DND-41 (cell line): ENCODE measurements at regions not wholly inside any gene's neighbourhood (a gene's known extent, or its start where the extent isn't known, plus 50 kb on each side); places are given as distances from the start of the nearest gene placed in this dataset.

Experiments
- ATAC-seq: fragments of 200-7000 bp; cut with Tn5 transposase; 3 replicates; pipeline ENCODE4 v1.9.1; 2021; ENCODE audit warnings: low read depth; ENCODE audit not compliant: insufficient read depth
- DNase-seq: peaks from one replicate; pipeline ENCODE4 v3.0.0-alpha.2; 2020
- H2AFZ ChIP-seq: 2 replicates; pipeline ENCODE4 v1.6.0; 2012; ENCODE audit warnings: low read depth, low read length
- H3K27ac ChIP-seq: 2 replicates; pipeline ENCODE4 v1.5.1; 2012; ENCODE audit warnings: low read length, inconsistent platforms
- H3K27me3 ChIP-seq: fragments of 200-600 bp; sonication (generic); 2 replicates; pipeline ENCODE4 v1.6.0; 2012; ENCODE audit warnings: low read length, mild to moderate bottlenecking, inconsistent platforms; ENCODE audit not compliant: insufficient read depth, poor library complexity
- H3K36me3 ChIP-seq: 2 replicates; pipeline ENCODE4 v1.5.1; 2012; ENCODE audit warnings: low read length, inconsistent platforms; ENCODE audit not compliant: insufficient read depth
- H3K4me1 ChIP-seq: 2 replicates; pipeline ENCODE4 v1.5.1; 2012; ENCODE audit warnings: mild to moderate bottlenecking, low read length; ENCODE audit not compliant: insufficient read depth
- H3K4me2 ChIP-seq: 2 replicates; pipeline ENCODE4 v1.6.0; 2012; ENCODE audit warnings: mild to moderate bottlenecking, moderate library complexity, low read length, inconsistent platforms; ENCODE audit not compliant: insufficient read depth
- H3K4me3 ChIP-seq, 2 experiments: fragments of 200-600 bp in 1 of 2; shearing (Covaris generic) in 1 of 2; 2 replicates each; pipeline ENCODE4 v1.5.1; 2012 to 2016; ENCODE audit warnings: inconsistent platforms in 2 of 2, low read length in 2 of 2, mild to moderate bottlenecking in 2 of 2, low read depth in 1 of 2, moderate library complexity in 1 of 2
- H3K79me2 ChIP-seq: 2 replicates; pipeline ENCODE4 v1.6.0; 2012; ENCODE audit warnings: low read length, inconsistent platforms; ENCODE audit not compliant: insufficient read depth
- H3K9ac ChIP-seq: 2 replicates; pipeline ENCODE4 v1.6.0; 2012; ENCODE audit warnings: low read depth, mild to moderate bottlenecking, inconsistent platforms, low read length, moderate library complexity
- H3K9me3 ChIP-seq: 2 replicates; pipeline ENCODE4 v1.5.1; 2012; ENCODE audit warnings: low read length, moderate library complexity, mild to moderate bottlenecking, inconsistent platforms; ENCODE audit not compliant: insufficient read depth, severe bottlenecking
- H4K20me1 ChIP-seq: 2 replicates; pipeline ENCODE4 v1.6.0; 2012; ENCODE audit warnings: low read length; ENCODE audit not compliant: insufficient read depth
- CTCF ChIP-seq: IDR thresholded peaks from 2 replicates; pipeline ENCODE4 v1.5.1; 2012; ENCODE audit warnings: borderline replicate concordance, low read length, moderate library complexity, mild to moderate bottlenecking; ENCODE audit not compliant: poor library complexity, severe bottlenecking; ENCODE audit errors: extremely low read depth
- EZH2 ChIP-seq: IDR thresholded peaks from 3 replicates; pipeline ENCODE4 v1.6.1; 2012; ENCODE audit warnings: borderline replicate concordance, low read depth, mild to moderate bottlenecking, moderate library complexity, low read length, inconsistent platforms; ENCODE audit not compliant: severe bottlenecking

- no peaks in the 10 kb centered on the region for H3K36me3 ChIP-seq
- H3K9ac ChIP-seq: no peak overlapping the region
- peak; percentile 49 for DNase-seq
- no peaks in the 10 kb centered on the region for H3K9me3 ChIP-seq
- no peak overlapping the region for H3K27ac ChIP-seq
- no peak overlapping the region for H3K4me2 ChIP-seq
- H3K4me1 ChIP-seq: no peaks in the 10 kb centered on the region
- ATAC-seq: peak; percentile 81
- no peak overlapping the region for H2AFZ ChIP-seq
- no peak overlapping the region for H3K4me3 ChIP-seq
- no peak for TF ChIP-seq EZH2
- peak; percentile 84 for TF ChIP-seq CTCF
- H3K27me3 ChIP-seq: no peaks in the 10 kb centered on the region
- H3K79me2 ChIP-seq: no peaks in the 10 kb centered on the region
- no peaks in the 10 kb centered on the region for H4K20me1 ChIP-seq
Observed at GRCh38 chr5:112551419-112552032, 132.4 kb upstream of the EPB41L4A start.

- Histone ChIP-seq H3K9ac (no peak overlapping the region), H3K27ac (no peak overlapping the region), H3K4me1 (no peaks in the 10 kb centered on the region), H4K20me1 (no peaks in the 10 kb centered on the region), H3K4me2 (no peak overlapping the region), H3K27me3 (no peaks in the 10 kb centered on the region), H3K9me3 (no peaks in the 10 kb centered on the region), H3K4me3 (no peak overlapping the region), H3K36me3 (no peaks in the 10 kb centered on the region), H3K79me2 (no peaks in the 10 kb centered on the region), H2AFZ (no peak overlapping the region)
- TF ChIP-seq CTCF (no peak), EZH2 (no peak)
- no peak for DNase-seq
- no peak for ATAC-seq
Observed at GRCh38 chr5:112552216-112552615, 133.1 kb upstream of the EPB41L4A start.

GRCh38 chr5:112552791-112553190 is 133.7 kb upstream of the EPB41L4A start:
- TF ChIP-seq EZH2 (no peak), CTCF (no peak)
- DNase-seq (no peak), ATAC-seq (no peak)
- Histone ChIP-seq H2AFZ (no peak overlapping the region), H3K4me3 (no peak overlapping the region), H3K79me2 (no peaks in the 10 kb centered on the region), H3K4me2 (no peak overlapping the region), H3K9me3 (no peaks in the 10 kb centered on the region), H3K36me3 (no peaks in the 10 kb centered on the region), H3K9ac (no peak overlapping the region), H3K27me3 (no peaks in the 10 kb centered on the region), H3K27ac (no peak overlapping the region), H3K4me1 (no peaks in the 10 kb centered on the region), H4K20me1 (no peaks in the 10 kb centered on the region)
